ENCODE measurements at regions not wholly inside any gene's neighbourhood (a gene's known extent, or its start where the extent isn't known, plus 50 kb on each side); places are given as distances from the start of the nearest gene placed in this dataset.
A peak's percentile ranks its signal among the peaks of the same experiment; 100 is the strongest.
"Not testable (repeated sequence)": the region's sequence is repeated elsewhere in the genome, so short reads cannot be mapped to it uniquely, and the experiment has no call there.

DNA sequence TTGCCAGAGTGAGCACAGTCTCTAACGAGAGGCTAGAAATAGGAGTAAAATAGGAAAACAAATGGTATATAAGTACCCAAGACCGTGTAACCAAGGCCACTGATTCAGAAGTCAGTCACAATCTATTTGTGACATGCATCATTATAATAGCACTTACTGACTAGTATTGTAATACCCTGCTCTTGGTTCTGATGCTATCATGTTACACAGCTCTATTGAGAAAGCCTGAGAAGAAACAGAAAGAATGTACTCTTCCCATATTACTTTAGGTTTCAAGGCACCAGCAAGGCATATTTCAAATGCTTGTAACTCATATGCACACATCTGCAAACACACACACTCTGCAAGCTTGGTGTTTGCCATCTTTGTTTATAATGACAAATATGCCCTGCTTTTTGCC, 746.4 kb downstream of the SLC4A3 start:
- Mint-ChIP-seq H3K36me3 (ENCODE audit: low read depth, unreplicated experiment) (no peaks in the 10 kb centered on the region), H3K4me3 (ENCODE audit: unreplicated experiment) (no peak overlapping the region), H3K4me1 (ENCODE audit: low read depth, unreplicated experiment) (no peaks in the 10 kb centered on the region), H3K27me3 (ENCODE audit: low read depth, unreplicated experiment) (no peaks in the 10 kb centered on the region), H3K27ac (ENCODE audit: unreplicated experiment) (no peak overlapping the region), H3K9me3 (ENCODE audit: unreplicated experiment) (no peaks in the 10 kb centered on the region)
- Histone ChIP-seq H3K27ac (ENCODE audit: low read depth, low read length) (no peak overlapping the region), H3K4me1 (ENCODE audit: insufficient read depth, low read length) (no peaks in the 10 kb centered on the region), H3K9ac (ENCODE audit: low read length) (no peak overlapping the region), H3K36me3 (ENCODE audit: insufficient read depth, low read length) (no peaks in the 10 kb centered on the region), H3K27me3 (ENCODE audit: insufficient read depth, low read length) (no peaks in the 10 kb centered on the region), H2AFZ (ENCODE audit: low read depth, low read length) (no peak overlapping the region), H3K79me2 (ENCODE audit: insufficient read depth, low read length) (no peaks in the 10 kb centered on the region), H4K20me1 (ENCODE audit: insufficient read depth, low read length) (no peaks in the 10 kb centered on the region), H3K4me3 (ENCODE audit: insufficient read depth, low read depth, low read length) (no peak overlapping the region), H3K4me2 (ENCODE audit: low read length) (no peak overlapping the region), H3K9me3 (ENCODE audit: insufficient read depth, low read depth, low read length) (no peaks in the 10 kb centered on the region)
- no peak for FAIRE-seq
- TF ChIP-seq EZH2 (IDR thresholded peaks at IDR 0.05; ENCODE audit: insufficient read depth, low read length) = no peak
- TF ChIP-seq, protein P1, sequence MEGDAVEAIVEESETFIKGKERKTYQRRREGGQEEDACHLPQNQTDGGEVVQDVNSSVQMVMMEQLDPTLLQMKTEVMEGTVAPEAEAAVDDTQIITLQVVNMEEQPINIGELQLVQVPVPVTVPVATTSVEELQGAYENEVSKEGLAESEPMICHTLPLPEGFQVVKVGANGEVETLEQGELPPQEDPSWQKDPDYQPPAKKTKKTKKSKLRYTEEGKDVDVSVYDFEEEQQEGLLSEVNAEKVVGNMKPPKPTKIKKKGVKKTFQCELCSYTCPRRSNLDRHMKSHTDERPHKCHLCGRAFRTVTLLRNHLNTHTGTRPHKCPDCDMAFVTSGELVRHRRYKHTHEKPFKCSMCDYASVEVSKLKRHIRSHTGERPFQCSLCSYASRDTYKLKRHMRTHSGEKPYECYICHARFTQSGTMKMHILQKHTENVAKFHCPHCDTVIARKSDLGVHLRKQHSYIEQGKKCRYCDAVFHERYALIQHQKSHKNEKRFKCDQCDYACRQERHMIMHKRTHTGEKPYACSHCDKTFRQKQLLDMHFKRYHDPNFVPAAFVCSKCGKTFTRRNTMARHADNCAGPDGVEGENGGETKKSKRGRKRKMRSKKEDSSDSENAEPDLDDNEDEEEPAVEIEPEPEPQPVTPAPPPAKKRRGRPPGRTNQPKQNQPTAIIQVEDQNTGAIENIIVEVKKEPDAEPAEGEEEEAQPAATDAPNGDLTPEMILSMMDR (IDR thresholded peaks at IDR 0.05; ENCODE audit: insufficient read depth, low read depth, low read length) = no peak
- DNase-seq (ENCODE audit: low read depth) = peak; percentile 37

DNA sequence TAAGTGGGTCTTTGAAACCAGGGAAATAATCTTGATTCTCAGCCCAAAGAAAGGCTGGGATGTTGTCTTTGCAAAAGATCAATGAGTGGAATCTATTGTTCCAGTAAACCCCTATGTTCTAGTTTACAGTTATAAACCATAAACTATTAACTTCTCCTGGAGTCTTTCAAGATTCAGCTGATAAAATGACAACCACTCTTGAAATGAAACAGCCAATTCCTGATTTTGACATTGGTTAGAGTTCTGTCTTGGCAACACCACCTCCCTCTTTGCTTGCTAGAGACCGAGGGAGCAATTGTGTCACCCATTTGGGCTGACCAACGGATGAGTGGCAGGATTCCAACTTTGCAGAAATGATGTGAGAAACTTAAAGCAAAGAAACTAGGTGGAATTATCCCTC, 746.9 kb downstream of the SLC4A3 start:
- H3K36me3 ChIP-seq (ENCODE audit: insufficient read depth, low read length) = no peaks in the 10 kb centered on the region
- no peak overlapping the region for H3K4me3 Mint-ChIP-seq (ENCODE audit: unreplicated experiment)
- no peaks in the 10 kb centered on the region for H3K4me1 Mint-ChIP-seq (ENCODE audit: low read depth, unreplicated experiment)
- no peaks in the 10 kb centered on the region for H3K79me2 ChIP-seq (ENCODE audit: insufficient read depth, low read length)
- no peaks in the 10 kb centered on the region for H3K36me3 Mint-ChIP-seq (ENCODE audit: low read depth, unreplicated experiment)
- no peaks in the 10 kb centered on the region for H3K4me1 ChIP-seq (ENCODE audit: insufficient read depth, low read length)
- FAIRE-seq = no peak
- no peaks in the 10 kb centered on the region for H3K9me3 Mint-ChIP-seq (ENCODE audit: unreplicated experiment)
- H3K27ac Mint-ChIP-seq (ENCODE audit: unreplicated experiment) = no peak overlapping the region
- TF ChIP-seq EZH2 (IDR thresholded peaks at IDR 0.05; ENCODE audit: insufficient read depth, low read length) = no peak
- TF ChIP-seq, protein P1 (IDR thresholded peaks at IDR 0.05; ENCODE audit: insufficient read depth, low read depth, low read length) = no peak
- no peak overlapping the region for H3K9ac ChIP-seq (ENCODE audit: low read length)
- no peak overlapping the region for H2AFZ ChIP-seq (ENCODE audit: low read depth, low read length)
- no peaks in the 10 kb centered on the region for H3K27me3 ChIP-seq (ENCODE audit: insufficient read depth, low read length)
- DNase-seq (ENCODE audit: low read depth) = no peak
- H3K4me2 ChIP-seq (ENCODE audit: low read length) = no peak overlapping the region
- no peak overlapping the region for H3K4me3 ChIP-seq (ENCODE audit: insufficient read depth, low read depth, low read length)
- H3K27me3 Mint-ChIP-seq (ENCODE audit: low read depth, unreplicated experiment) = no peaks in the 10 kb centered on the region
- H3K9me3 ChIP-seq (ENCODE audit: insufficient read depth, low read depth, low read length) = no peaks in the 10 kb centered on the region
- no peaks in the 10 kb centered on the region for H4K20me1 ChIP-seq (ENCODE audit: insufficient read depth, low read length)
- no peak overlapping the region for H3K27ac ChIP-seq (ENCODE audit: low read depth, low read length)

DNA sequence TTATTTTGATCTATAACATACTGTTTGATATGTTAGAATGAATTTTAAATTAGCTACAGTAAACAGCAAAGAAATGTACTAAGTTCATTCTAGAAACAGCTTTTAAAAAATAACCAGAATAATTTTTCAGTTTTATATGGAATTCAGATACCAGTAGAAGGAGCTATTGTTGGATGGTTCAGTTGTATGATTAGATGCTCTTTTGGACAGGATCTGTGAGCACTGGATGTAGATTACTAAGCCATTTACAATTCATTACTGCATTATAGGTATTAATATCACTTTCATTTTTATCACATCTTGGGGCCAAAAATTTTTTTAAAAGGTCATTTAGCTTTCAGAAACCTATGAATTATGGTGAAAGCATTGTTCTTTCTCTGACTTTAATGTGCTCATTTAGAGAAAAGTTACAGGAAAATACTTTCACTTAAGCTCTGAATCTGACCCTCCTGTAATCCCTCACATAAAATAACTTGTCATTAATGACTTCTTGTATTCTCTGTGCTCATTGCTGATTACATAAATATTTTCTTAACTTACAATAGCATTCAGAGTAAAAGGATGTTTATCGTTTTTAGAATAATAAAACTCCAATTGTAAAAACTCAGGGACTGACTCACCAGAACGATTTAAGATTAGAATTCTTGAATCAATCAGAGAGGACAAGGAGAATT, 750.2 kb downstream of the SLC4A3 start:
- Histone ChIP-seq H4K20me1 (ENCODE audit: insufficient read depth, low read length) (no peaks in the 10 kb centered on the region), H3K9me3 (ENCODE audit: insufficient read depth, low read depth, low read length) (no peaks in the 10 kb centered on the region), H3K4me1 (ENCODE audit: insufficient read depth, low read length) (no peaks in the 10 kb centered on the region), H3K79me2 (ENCODE audit: insufficient read depth, low read length) (no peaks in the 10 kb centered on the region), H3K4me3 (ENCODE audit: insufficient read depth, low read depth, low read length) (no peak overlapping the region), H2AFZ (ENCODE audit: low read depth, low read length) (no peak overlapping the region), H3K9ac (ENCODE audit: low read length) (no peak overlapping the region), H3K36me3 (ENCODE audit: insufficient read depth, low read length) (no peaks in the 10 kb centered on the region), H3K4me2 (ENCODE audit: low read length) (no peak overlapping the region), H3K27me3 (ENCODE audit: insufficient read depth, low read length) (no peaks in the 10 kb centered on the region), H3K27ac (ENCODE audit: low read depth, low read length) (no peak overlapping the region)
- TF ChIP-seq, protein P1 (IDR thresholded peaks at IDR 0.05; ENCODE audit: insufficient read depth, low read depth, low read length) = no peak
- TF ChIP-seq EZH2 (IDR thresholded peaks at IDR 0.05; ENCODE audit: insufficient read depth, low read length) = no peak
- DNase-seq (ENCODE audit: low read depth) = no peak
- Mint-ChIP-seq H3K36me3 (ENCODE audit: low read depth, unreplicated experiment) (no peaks in the 10 kb centered on the region), H3K9me3 (ENCODE audit: unreplicated experiment) (peaks cover 5% of the 10 kb centered on the region), H3K4me3 (ENCODE audit: unreplicated experiment) (no peak overlapping the region), H3K4me1 (ENCODE audit: low read depth, unreplicated experiment) (no peaks in the 10 kb centered on the region), H3K27ac (ENCODE audit: unreplicated experiment) (no peak overlapping the region), H3K27me3 (ENCODE audit: low read depth, unreplicated experiment) (no peaks in the 10 kb centered on the region)
- FAIRE-seq = no peak

DNA sequence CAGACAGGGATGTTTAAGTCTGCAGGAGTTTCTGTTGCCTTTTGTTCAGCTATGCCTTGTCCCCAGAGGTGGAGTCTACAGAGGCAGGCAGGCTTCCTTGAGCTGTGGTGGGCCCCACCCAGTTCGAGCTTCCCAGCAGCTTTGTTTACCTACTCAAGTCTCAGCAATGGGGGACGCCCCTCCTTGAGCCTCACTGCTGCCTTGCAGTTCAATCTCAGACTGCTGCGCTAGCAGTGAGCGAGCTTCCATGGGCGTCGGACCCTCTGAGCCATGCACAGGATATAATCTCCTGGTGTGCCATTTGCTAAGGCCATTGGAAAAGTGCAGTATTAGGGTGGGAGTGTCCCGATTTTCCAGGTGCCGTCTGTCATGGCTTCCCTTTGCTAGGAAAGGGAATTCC, 760.3 kb downstream of the SLC4A3 start:
- not testable (repeated sequence) for FAIRE-seq; H3K27me3 ChIP-seq (ENCODE audit: insufficient read depth, low read length); H3K4me1 Mint-ChIP-seq (ENCODE audit: low read depth, unreplicated experiment); H3K4me1 ChIP-seq (ENCODE audit: insufficient read depth, low read length); H3K9me3 Mint-ChIP-seq (ENCODE audit: unreplicated experiment); H3K4me3 ChIP-seq (ENCODE audit: insufficient read depth, low read depth, low read length); H4K20me1 ChIP-seq (ENCODE audit: insufficient read depth, low read length); H3K9ac ChIP-seq (ENCODE audit: low read length); H3K36me3 Mint-ChIP-seq (ENCODE audit: low read depth, unreplicated experiment); H3K27ac ChIP-seq (ENCODE audit: low read depth, low read length); DNase-seq (ENCODE audit: low read depth); H3K79me2 ChIP-seq (ENCODE audit: insufficient read depth, low read length); H3K27ac Mint-ChIP-seq (ENCODE audit: unreplicated experiment); H3K36me3 ChIP-seq (ENCODE audit: insufficient read depth, low read length); H3K27me3 Mint-ChIP-seq (ENCODE audit: low read depth, unreplicated experiment); H3K4me2 ChIP-seq (ENCODE audit: low read length); H3K4me3 Mint-ChIP-seq (ENCODE audit: unreplicated experiment); H3K9me3 ChIP-seq (ENCODE audit: insufficient read depth, low read depth, low read length); H2AFZ ChIP-seq (ENCODE audit: low read depth, low read length)
